H9 (cell line): ENCODE measurements at regions not wholly inside any gene's neighbourhood (a gene's known extent, or its start where the extent isn't known, plus 50 kb on each side); places are given as distances from the start of the nearest gene placed in this dataset.

Experiments used
- DNase-seq: peaks from one replicate; pipeline ENCODE4 v3.0.0-alpha.2; 2017
- H2AFZ ChIP-seq: one replicate; pipeline ENCODE4 v1.6.1; 2013; ENCODE audit warnings: mild to moderate bottlenecking, low read length, control low read depth, moderate library complexity
- H2AK5ac ChIP-seq: 2 replicates; pipeline ENCODE4 v1.6.1; 2013; ENCODE audit warnings: low read length, control low read depth, mixed read lengths; ENCODE audit not compliant: insufficient read length
- H2BK120ac ChIP-seq: one replicate; pipeline ENCODE4 v1.6.1; 2013; ENCODE audit warnings: low read depth, mild to moderate bottlenecking, low read length, control low read depth, inconsistent platforms; ENCODE audit not compliant: poor library complexity, severe bottlenecking
- H2BK12ac ChIP-seq: 2 replicates; pipeline ENCODE4 v1.6.1; 2013; ENCODE audit warnings: low read length, control low read depth, mixed read lengths, low read depth; ENCODE audit not compliant: insufficient read length
- H2BK15ac ChIP-seq: 2 replicates; pipeline ENCODE4 v1.6.1; 2013; ENCODE audit warnings: low read depth, low read length, control low read depth
- H2BK20ac ChIP-seq: one replicate; pipeline ENCODE4 v1.6.1; 2013; ENCODE audit warnings: low read depth, mild to moderate bottlenecking, low read length, control low read depth, inconsistent platforms; ENCODE audit not compliant: poor library complexity, severe bottlenecking
- H2BK5ac ChIP-seq: 2 replicates; pipeline ENCODE4 v1.6.1; 2013; ENCODE audit warnings: low read length, control low read depth, mixed read lengths; ENCODE audit not compliant: insufficient read length
- H3K14ac ChIP-seq: 2 replicates; pipeline ENCODE4 v1.6.1; 2013; ENCODE audit warnings: low read length, control low read depth; ENCODE audit not compliant: insufficient read depth
- H3K18ac ChIP-seq: 2 replicates; pipeline ENCODE4 v1.6.1; 2013; ENCODE audit warnings: low read depth, mild to moderate bottlenecking, mixed read lengths, low read length, control low read depth; ENCODE audit not compliant: insufficient read length
- H3K23ac ChIP-seq: 2 replicates; pipeline ENCODE4 v1.6.1; 2013; ENCODE audit warnings: low read length, control low read depth, mixed read lengths, low read depth; ENCODE audit not compliant: insufficient read length
- H3K23me2 ChIP-seq: 2 replicates; pipeline ENCODE4 v1.6.1; 2013; ENCODE audit warnings: low read depth, mild to moderate bottlenecking, mixed read lengths, low read length, control low read depth; ENCODE audit not compliant: insufficient read length, poor library complexity, severe bottlenecking
- H3K27ac ChIP-seq: 2 replicates; pipeline ENCODE4 v1.5.1; 2013; ENCODE audit warnings: low read length, control low read depth, mixed read lengths, low read depth; ENCODE audit not compliant: insufficient read length
- H3K27me3 ChIP-seq: 2 replicates; pipeline ENCODE4 v1.6.1; 2013; ENCODE audit warnings: low read length, control low read depth, inconsistent platforms; ENCODE audit not compliant: insufficient read depth
- H3K4ac ChIP-seq: 2 replicates; pipeline ENCODE4 v1.6.1; 2013; ENCODE audit warnings: low read depth, mild to moderate bottlenecking, control low read depth, inconsistent platforms, low read length, moderate library complexity
- H3K4me1 ChIP-seq: 2 replicates; pipeline ENCODE4 v1.6.1; 2013; ENCODE audit warnings: low read length, control low read depth, inconsistent platforms; ENCODE audit not compliant: insufficient read depth
- H3K4me2 ChIP-seq: 2 replicates; pipeline ENCODE4 v1.6.1; 2013; ENCODE audit warnings: low read length, control low read depth, mixed read lengths; ENCODE audit not compliant: insufficient read length, insufficient read depth
- H3K56ac ChIP-seq: 2 replicates; pipeline ENCODE4 v1.6.1; 2013; ENCODE audit warnings: low read depth, mild to moderate bottlenecking, mixed read lengths, low read length, control low read depth; ENCODE audit not compliant: insufficient read length
- H3K79me1 ChIP-seq: 2 replicates; pipeline ENCODE4 v1.6.1; 2013; ENCODE audit warnings: low read depth, mild to moderate bottlenecking, moderate library complexity, low read length, control low read depth, inconsistent platforms; ENCODE audit not compliant: insufficient read depth, poor library complexity, severe bottlenecking
- H3K79me2 ChIP-seq: 2 replicates; pipeline ENCODE4 v1.6.1; 2013; ENCODE audit warnings: low read length, control low read depth, inconsistent platforms; ENCODE audit not compliant: insufficient read depth
- H3K9ac ChIP-seq: 2 replicates; pipeline ENCODE4 v1.6.1; 2013; ENCODE audit warnings: low read length, control low read depth, mixed read lengths; ENCODE audit not compliant: insufficient read length; ENCODE audit errors: extremely low read depth
- H3K9me3 ChIP-seq: one replicate; pipeline ENCODE4 v1.6.1; 2013; ENCODE audit warnings: low read depth, low read length, inconsistent platforms; ENCODE audit not compliant: control insufficient read depth
- H3T11ph ChIP-seq: one replicate; pipeline ENCODE4 v1.6.1; 2013; ENCODE audit warnings: mild to moderate bottlenecking, low read length, control low read depth, inconsistent platforms
- H4K20me1 ChIP-seq: one replicate; pipeline ENCODE4 v1.6.1; 2013; ENCODE audit not compliant: control insufficient read depth, insufficient read length, insufficient read depth
- H4K5ac ChIP-seq: 2 replicates; pipeline ENCODE4 v1.6.1; 2013; ENCODE audit warnings: low read depth, mild to moderate bottlenecking, mixed read lengths, low read length, control low read depth; ENCODE audit not compliant: insufficient read length
- H4K8ac ChIP-seq: replicated peaks from 2 replicates; pipeline ENCODE4 v1.6.1; 2013; ENCODE audit warnings: low read length, control low read depth, mixed read lengths, low read depth; ENCODE audit not compliant: insufficient read length
- H4K91ac ChIP-seq: 2 replicates; pipeline ENCODE4 v1.6.1; 2013; ENCODE audit warnings: low read depth, mild to moderate bottlenecking, moderate library complexity, mixed read lengths, low read length, control low read depth; ENCODE audit not compliant: insufficient read length
- H3K27ac Mint-ChIP-seq, 3 experiments: 2 replicates in 2 of 3; 3 replicates in 1 of 3; pipeline ENCODE4 v1.8.0; 2020 to 2021; ENCODE audit warnings: mixed read lengths in 3 of 3, mild to moderate bottlenecking in 1 of 3, moderate library complexity in 1 of 3
- H3K27me3 Mint-ChIP-seq: 2 replicates; pipeline ENCODE4 v1.8.0; 2021; ENCODE audit warnings: low read depth, mild to moderate bottlenecking, moderate library complexity, mixed read lengths
- H3K36me3 Mint-ChIP-seq, 3 experiments: 2 replicates in 2 of 3; 3 replicates in 1 of 3; pipeline ENCODE4 v1.8.0; 2020 to 2021; ENCODE audit warnings: low read depth in 3 of 3, mixed read lengths in 3 of 3; ENCODE audit not compliant: insufficient read depth in 1 of 3
- H3K4me1 Mint-ChIP-seq, 2 experiments: 2 replicates each; pipeline ENCODE4 v1.8.0; 2020; ENCODE audit warnings: mixed read lengths in 2 of 2
- H3K4me3 Mint-ChIP-seq, 2 experiments: 2 replicates in 1 of 2; 3 replicates in 1 of 2; pipeline ENCODE4 v1.8.0; 2020 to 2021; ENCODE audit warnings: mild to moderate bottlenecking in 2 of 2, mixed read lengths in 2 of 2, moderate library complexity in 1 of 2
- H3K9me3 Mint-ChIP-seq, 2 experiments: 2 replicates in 1 of 2; 3 replicates in 1 of 2; pipeline ENCODE4 v1.8.0; 2020; ENCODE audit warnings: mild to moderate bottlenecking in 2 of 2, mixed read lengths in 2 of 2, moderate library complexity in 1 of 2
- WGBS: extraction: QIAGEN DNeasy Blood & Tissue Kit; methylation state at CpG from one replicate; pipeline ENCODE4 v1.1.7; 2013; ENCODE audit warnings: missing lambda C conversion rate, low lambda C conversion rate, mixed read lengths; ENCODE audit not compliant: insufficient read length; ENCODE audit errors: extremely low coverage; 5-methylcytosine and 5-hydroxymethylcytosine counted together
- TF ChIP-seq, protein P1 (sequence below): fragments of 200-600 bp; sonication (generic); conservative IDR thresholded peaks from 3 replicates; pipeline ENCODE4 v1.8.0; 2021; ENCODE audit warnings: antibody characterized with exemption, mild to moderate bottlenecking

DNA sequence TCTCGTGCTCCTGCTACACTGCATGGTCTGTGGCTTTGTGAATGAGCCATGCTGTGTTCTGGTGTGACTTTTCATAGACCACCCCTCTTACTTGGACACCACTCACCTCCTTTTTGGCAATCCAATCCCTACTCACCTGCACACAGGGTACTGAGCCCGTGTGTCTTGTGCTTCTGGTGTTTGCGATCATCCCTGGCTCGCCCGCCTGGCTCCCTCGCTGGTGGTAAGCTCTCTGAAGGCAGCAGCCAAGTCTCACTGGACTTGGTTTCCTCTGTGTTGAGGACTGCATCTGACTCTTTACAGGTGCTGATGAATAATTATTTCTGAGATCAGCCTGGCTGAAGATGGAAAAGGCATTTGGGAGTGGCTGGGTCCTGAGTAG lies 276.8 kb downstream of the TSN start:
- Histone ChIP-seq H3K9me3 (no peaks in the 10 kb centered on the region), H2BK20ac (no peak overlapping the region), H3K14ac (no peak overlapping the region), H2BK120ac (no peak overlapping the region), H3K27me3 (no peaks in the 10 kb centered on the region), H2AFZ (no peak overlapping the region), H3T11ph (no peak overlapping the region), H3K18ac (no peak overlapping the region), H4K8ac (no peak overlapping the region), H3K56ac (no peak overlapping the region), H3K23me2 (no peaks in the 10 kb centered on the region), H2BK5ac (no peak overlapping the region), H4K5ac (no peak overlapping the region), H2AK5ac (no peak overlapping the region), H3K9ac (no peak overlapping the region), H3K27ac (no peak overlapping the region), H2BK15ac (no peak overlapping the region), H4K20me1 (no peaks in the 10 kb centered on the region), H3K4ac (no peak overlapping the region), H4K91ac (no peak overlapping the region), H2BK12ac (no peak overlapping the region), H3K79me2 (no peaks in the 10 kb centered on the region), H3K4me2 (no peak overlapping the region), H3K4me1 (peaks cover 5% of the 10 kb centered on the region; the same call in 1 of the 2 replicates), H3K23ac (no peak overlapping the region), H3K79me1 (no peaks in the 10 kb centered on the region)
- no peak for DNase-seq
- Mint-ChIP-seq H3K36me3 (no peaks in the 10 kb centered on the region), H3K27ac (no peak overlapping the region), H3K27me3 (peaks cover 5% of the 10 kb centered on the region), H3K4me1 (peaks cover 31 to 37% of the 10 kb centered on the region in 2 experiments), H3K4me3 (no peak overlapping the region), H3K9me3 (no peaks in the 10 kb centered on the region)
- TF ChIP-seq, protein P1, sequence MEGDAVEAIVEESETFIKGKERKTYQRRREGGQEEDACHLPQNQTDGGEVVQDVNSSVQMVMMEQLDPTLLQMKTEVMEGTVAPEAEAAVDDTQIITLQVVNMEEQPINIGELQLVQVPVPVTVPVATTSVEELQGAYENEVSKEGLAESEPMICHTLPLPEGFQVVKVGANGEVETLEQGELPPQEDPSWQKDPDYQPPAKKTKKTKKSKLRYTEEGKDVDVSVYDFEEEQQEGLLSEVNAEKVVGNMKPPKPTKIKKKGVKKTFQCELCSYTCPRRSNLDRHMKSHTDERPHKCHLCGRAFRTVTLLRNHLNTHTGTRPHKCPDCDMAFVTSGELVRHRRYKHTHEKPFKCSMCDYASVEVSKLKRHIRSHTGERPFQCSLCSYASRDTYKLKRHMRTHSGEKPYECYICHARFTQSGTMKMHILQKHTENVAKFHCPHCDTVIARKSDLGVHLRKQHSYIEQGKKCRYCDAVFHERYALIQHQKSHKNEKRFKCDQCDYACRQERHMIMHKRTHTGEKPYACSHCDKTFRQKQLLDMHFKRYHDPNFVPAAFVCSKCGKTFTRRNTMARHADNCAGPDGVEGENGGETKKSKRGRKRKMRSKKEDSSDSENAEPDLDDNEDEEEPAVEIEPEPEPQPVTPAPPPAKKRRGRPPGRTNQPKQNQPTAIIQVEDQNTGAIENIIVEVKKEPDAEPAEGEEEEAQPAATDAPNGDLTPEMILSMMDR: no peak
- no CpG with 5 or more reads among the region's 6 CpGs for WGBS
